H9 (cell line): ENCODE measurements at regions not wholly inside any gene's neighbourhood (a gene's known extent, or its start where the extent isn't known, plus 50 kb on each side); places are given as distances from the start of the nearest gene placed in this dataset.

Experiments
- DNase-seq: peaks from one replicate; pipeline ENCODE4 v3.0.0-alpha.2; 2017
- H2AFZ ChIP-seq: one replicate; pipeline ENCODE4 v1.6.1; 2013; ENCODE audit warnings: mild to moderate bottlenecking, low read length, control low read depth, moderate library complexity
- H2AK5ac ChIP-seq: 2 replicates; pipeline ENCODE4 v1.6.1; 2013; ENCODE audit warnings: low read length, control low read depth, mixed read lengths; ENCODE audit not compliant: insufficient read length
- H2BK120ac ChIP-seq: one replicate; pipeline ENCODE4 v1.6.1; 2013; ENCODE audit warnings: low read depth, mild to moderate bottlenecking, low read length, control low read depth, inconsistent platforms; ENCODE audit not compliant: poor library complexity, severe bottlenecking
- H2BK12ac ChIP-seq: 2 replicates; pipeline ENCODE4 v1.6.1; 2013; ENCODE audit warnings: low read length, control low read depth, mixed read lengths, low read depth; ENCODE audit not compliant: insufficient read length
- H2BK15ac ChIP-seq: 2 replicates; pipeline ENCODE4 v1.6.1; 2013; ENCODE audit warnings: low read depth, low read length, control low read depth
- H2BK20ac ChIP-seq: one replicate; pipeline ENCODE4 v1.6.1; 2013; ENCODE audit warnings: low read depth, mild to moderate bottlenecking, low read length, control low read depth, inconsistent platforms; ENCODE audit not compliant: poor library complexity, severe bottlenecking
- H2BK5ac ChIP-seq: 2 replicates; pipeline ENCODE4 v1.6.1; 2013; ENCODE audit warnings: low read length, control low read depth, mixed read lengths; ENCODE audit not compliant: insufficient read length
- H3K14ac ChIP-seq: 2 replicates; pipeline ENCODE4 v1.6.1; 2013; ENCODE audit warnings: low read length, control low read depth; ENCODE audit not compliant: insufficient read depth
- H3K18ac ChIP-seq: 2 replicates; pipeline ENCODE4 v1.6.1; 2013; ENCODE audit warnings: low read depth, mild to moderate bottlenecking, mixed read lengths, low read length, control low read depth; ENCODE audit not compliant: insufficient read length
- H3K23ac ChIP-seq: 2 replicates; pipeline ENCODE4 v1.6.1; 2013; ENCODE audit warnings: low read length, control low read depth, mixed read lengths, low read depth; ENCODE audit not compliant: insufficient read length
- H3K23me2 ChIP-seq: 2 replicates; pipeline ENCODE4 v1.6.1; 2013; ENCODE audit warnings: low read depth, mild to moderate bottlenecking, mixed read lengths, low read length, control low read depth; ENCODE audit not compliant: insufficient read length, poor library complexity, severe bottlenecking
- H3K27ac ChIP-seq: 2 replicates; pipeline ENCODE4 v1.5.1; 2013; ENCODE audit warnings: low read length, control low read depth, mixed read lengths, low read depth; ENCODE audit not compliant: insufficient read length
- H3K27me3 ChIP-seq: 2 replicates; pipeline ENCODE4 v1.6.1; 2013; ENCODE audit warnings: low read length, control low read depth, inconsistent platforms; ENCODE audit not compliant: insufficient read depth
- H3K4ac ChIP-seq: 2 replicates; pipeline ENCODE4 v1.6.1; 2013; ENCODE audit warnings: low read depth, mild to moderate bottlenecking, control low read depth, inconsistent platforms, low read length, moderate library complexity
- H3K4me1 ChIP-seq: 2 replicates; pipeline ENCODE4 v1.6.1; 2013; ENCODE audit warnings: low read length, control low read depth, inconsistent platforms; ENCODE audit not compliant: insufficient read depth
- H3K4me2 ChIP-seq: 2 replicates; pipeline ENCODE4 v1.6.1; 2013; ENCODE audit warnings: low read length, control low read depth, mixed read lengths; ENCODE audit not compliant: insufficient read length, insufficient read depth
- H3K56ac ChIP-seq: 2 replicates; pipeline ENCODE4 v1.6.1; 2013; ENCODE audit warnings: low read depth, mild to moderate bottlenecking, mixed read lengths, low read length, control low read depth; ENCODE audit not compliant: insufficient read length
- H3K79me1 ChIP-seq: 2 replicates; pipeline ENCODE4 v1.6.1; 2013; ENCODE audit warnings: low read depth, mild to moderate bottlenecking, moderate library complexity, low read length, control low read depth, inconsistent platforms; ENCODE audit not compliant: insufficient read depth, poor library complexity, severe bottlenecking
- H3K79me2 ChIP-seq: 2 replicates; pipeline ENCODE4 v1.6.1; 2013; ENCODE audit warnings: low read length, control low read depth, inconsistent platforms; ENCODE audit not compliant: insufficient read depth
- H3K9ac ChIP-seq: 2 replicates; pipeline ENCODE4 v1.6.1; 2013; ENCODE audit warnings: low read length, control low read depth, mixed read lengths; ENCODE audit not compliant: insufficient read length; ENCODE audit errors: extremely low read depth
- H3K9me3 ChIP-seq: one replicate; pipeline ENCODE4 v1.6.1; 2013; ENCODE audit warnings: low read depth, low read length, inconsistent platforms; ENCODE audit not compliant: control insufficient read depth
- H3T11ph ChIP-seq: one replicate; pipeline ENCODE4 v1.6.1; 2013; ENCODE audit warnings: mild to moderate bottlenecking, low read length, control low read depth, inconsistent platforms
- H4K20me1 ChIP-seq: one replicate; pipeline ENCODE4 v1.6.1; 2013; ENCODE audit not compliant: control insufficient read depth, insufficient read length, insufficient read depth
- H4K5ac ChIP-seq: 2 replicates; pipeline ENCODE4 v1.6.1; 2013; ENCODE audit warnings: low read depth, mild to moderate bottlenecking, mixed read lengths, low read length, control low read depth; ENCODE audit not compliant: insufficient read length
- H4K8ac ChIP-seq: replicated peaks from 2 replicates; pipeline ENCODE4 v1.6.1; 2013; ENCODE audit warnings: low read length, control low read depth, mixed read lengths, low read depth; ENCODE audit not compliant: insufficient read length
- H4K91ac ChIP-seq: 2 replicates; pipeline ENCODE4 v1.6.1; 2013; ENCODE audit warnings: low read depth, mild to moderate bottlenecking, moderate library complexity, mixed read lengths, low read length, control low read depth; ENCODE audit not compliant: insufficient read length
- H3K27ac Mint-ChIP-seq, 3 experiments: 2 replicates in 2 of 3; 3 replicates in 1 of 3; pipeline ENCODE4 v1.8.0; 2020 to 2021; ENCODE audit warnings: mixed read lengths in 3 of 3, mild to moderate bottlenecking in 1 of 3, moderate library complexity in 1 of 3
- H3K27me3 Mint-ChIP-seq: 2 replicates; pipeline ENCODE4 v1.8.0; 2021; ENCODE audit warnings: low read depth, mild to moderate bottlenecking, moderate library complexity, mixed read lengths
- H3K36me3 Mint-ChIP-seq, 3 experiments: 2 replicates in 2 of 3; 3 replicates in 1 of 3; pipeline ENCODE4 v1.8.0; 2020 to 2021; ENCODE audit warnings: low read depth in 3 of 3, mixed read lengths in 3 of 3; ENCODE audit not compliant: insufficient read depth in 1 of 3
- H3K4me1 Mint-ChIP-seq, 2 experiments: 2 replicates each; pipeline ENCODE4 v1.8.0; 2020; ENCODE audit warnings: mixed read lengths in 2 of 2
- H3K4me3 Mint-ChIP-seq, 2 experiments: 2 replicates in 1 of 2; 3 replicates in 1 of 2; pipeline ENCODE4 v1.8.0; 2020 to 2021; ENCODE audit warnings: mild to moderate bottlenecking in 2 of 2, mixed read lengths in 2 of 2, moderate library complexity in 1 of 2
- H3K9me3 Mint-ChIP-seq, 2 experiments: 2 replicates in 1 of 2; 3 replicates in 1 of 2; pipeline ENCODE4 v1.8.0; 2020; ENCODE audit warnings: mild to moderate bottlenecking in 2 of 2, mixed read lengths in 2 of 2, moderate library complexity in 1 of 2
- CTCF ChIP-seq: fragments of 200-600 bp; sonication (generic); conservative IDR thresholded peaks from 3 replicates; pipeline ENCODE4 v1.8.0; 2021; ENCODE audit warnings: antibody characterized with exemption, mild to moderate bottlenecking
- WGBS: extraction: QIAGEN DNeasy Blood & Tissue Kit; methylation state at CpG from one replicate; pipeline ENCODE4 v1.1.7; 2013; ENCODE audit warnings: missing lambda C conversion rate, low lambda C conversion rate, mixed read lengths; ENCODE audit not compliant: insufficient read length; ENCODE audit errors: extremely low coverage; 5-methylcytosine and 5-hydroxymethylcytosine counted together

GRCh38 chr2:128832946-128833663 lies 514.4 kb upstream of the HS6ST1 start:
- H3K4me1 Mint-ChIP-seq: peaks cover 7 to 11% of the 10 kb centered on the region in 2 experiments
- Histone ChIP-seq H2AFZ (no peak overlapping the region), H4K20me1 (no peaks in the 10 kb centered on the region), H3K27me3 (no peaks in the 10 kb centered on the region), H4K8ac (no peak overlapping the region), H3K14ac (no peak overlapping the region), H3K18ac (no peak overlapping the region), H3K79me2 (no peaks in the 10 kb centered on the region), H3K56ac (no peak overlapping the region), H3T11ph (no peak overlapping the region), H3K23me2 (no peaks in the 10 kb centered on the region), H4K5ac (no peak overlapping the region), H4K91ac (no peak overlapping the region), H2BK12ac (no peak overlapping the region), H3K9ac (no peak overlapping the region), H3K79me1 (no peaks in the 10 kb centered on the region), H3K23ac (no peak overlapping the region), H2AK5ac (no peak overlapping the region), H2BK15ac (no peak overlapping the region), H2BK5ac (no peak overlapping the region), H2BK20ac (no peak overlapping the region), H3K4me1 (peaks cover 3% of the 10 kb centered on the region; the same call in 1 of the 2 replicates), H2BK120ac (no peak overlapping the region), H3K27ac (no peak overlapping the region), H3K9me3 (no peaks in the 10 kb centered on the region), H3K4ac (no peak overlapping the region), H3K4me2 (no peak overlapping the region)
- WGBS: no CpG with 5 or more reads among the region's 8 CpGs
- H3K27me3 Mint-ChIP-seq: peaks cover 6% of the 10 kb centered on the region
- DNase-seq: no peak
- H3K27ac Mint-ChIP-seq: no peak overlapping the region
- TF ChIP-seq CTCF: no peak
- no peaks in the 10 kb centered on the region for H3K36me3 Mint-ChIP-seq
- H3K9me3 Mint-ChIP-seq: no peaks in the 10 kb centered on the region; a peak in 1 of 5 replicates
- H3K4me3 Mint-ChIP-seq: peak overlapping the region in 1 of 2 experiments; percentile 47; a peak in 1 of 5 replicates
